GM19023 (cell line): ENCODE measurements at regions not wholly inside any gene's neighbourhood (a gene's known extent, or its start where the extent isn't known, plus 50 kb on each side); places are given as distances from the start of the nearest gene placed in this dataset.
A peak's percentile ranks its signal among the peaks of the same experiment; 100 is the strongest.

Experiments used
- ATAC-seq: cut with Tn5 transposase; IDR thresholded peaks from one replicate; pipeline ENCODE4 v1.9.1; 2021; ENCODE audit warnings: mild to moderate bottlenecking, moderate library complexity; ENCODE audit not compliant: unreplicated experiment

DNA sequence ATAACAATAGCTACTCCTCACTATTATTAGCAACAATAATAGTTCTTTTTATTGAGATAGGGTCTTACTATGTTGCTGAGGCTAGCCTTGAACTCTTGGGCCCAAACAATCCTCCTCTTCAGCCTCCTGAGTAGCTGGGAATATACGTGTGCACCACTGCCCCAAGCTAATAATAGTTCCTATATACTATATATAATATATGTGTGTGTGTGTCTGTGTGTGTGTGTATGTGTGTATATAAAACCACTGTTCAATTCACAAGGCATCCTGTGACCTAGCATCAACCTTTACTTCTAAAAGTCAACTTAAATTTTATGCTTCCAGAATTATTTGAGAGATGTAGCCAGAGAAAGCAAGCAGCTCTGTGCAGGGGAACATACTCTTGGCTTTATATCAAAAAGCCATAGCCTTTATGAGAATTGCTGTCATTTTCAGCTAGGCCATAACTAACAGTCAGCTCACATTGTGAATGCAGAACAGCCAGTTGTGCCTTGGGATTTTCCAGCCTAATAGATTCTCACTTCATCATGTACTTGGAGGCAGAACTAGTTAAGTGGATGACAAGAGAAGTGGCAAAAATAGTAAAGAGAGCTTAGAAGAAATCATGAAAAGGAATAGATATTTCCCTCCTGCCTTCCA lies 665.5 kb downstream of the NYAP2 start:
- no peak for ATAC-seq

DNA sequence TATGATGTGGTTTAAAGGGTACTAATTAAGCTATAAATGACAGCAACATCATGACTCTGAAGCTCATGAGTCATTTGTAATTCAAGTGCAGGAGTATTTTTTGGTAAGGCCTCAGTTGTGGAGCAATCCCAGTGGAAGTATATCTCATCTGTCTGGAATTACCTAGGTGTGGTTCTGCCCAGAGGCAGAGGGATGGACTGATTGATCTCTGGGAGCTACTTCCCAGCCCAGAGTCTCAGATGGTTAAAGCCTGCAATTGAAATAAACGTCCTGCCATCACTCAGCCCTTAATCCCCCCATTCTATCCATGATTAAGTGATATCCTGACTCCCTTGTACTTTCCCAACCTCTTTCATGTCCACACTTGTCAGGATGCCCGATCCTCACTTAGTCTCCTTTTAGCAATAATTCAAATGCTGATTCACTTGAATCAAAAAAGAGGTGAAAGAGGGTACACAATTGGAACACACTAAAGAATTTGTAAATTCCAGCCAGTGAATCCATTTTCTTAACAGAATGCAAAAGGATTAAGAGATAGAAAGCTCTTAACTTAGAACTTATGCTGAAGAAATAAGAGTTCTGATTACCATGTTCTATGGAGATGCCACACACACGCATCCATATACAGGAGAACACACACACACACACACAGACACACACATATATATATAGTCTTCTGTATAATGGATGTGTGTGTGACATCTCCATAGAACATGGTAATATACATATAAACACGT lies 664.4 kb downstream of the NYAP2 start:
- ATAC-seq, result no peak

DNA sequence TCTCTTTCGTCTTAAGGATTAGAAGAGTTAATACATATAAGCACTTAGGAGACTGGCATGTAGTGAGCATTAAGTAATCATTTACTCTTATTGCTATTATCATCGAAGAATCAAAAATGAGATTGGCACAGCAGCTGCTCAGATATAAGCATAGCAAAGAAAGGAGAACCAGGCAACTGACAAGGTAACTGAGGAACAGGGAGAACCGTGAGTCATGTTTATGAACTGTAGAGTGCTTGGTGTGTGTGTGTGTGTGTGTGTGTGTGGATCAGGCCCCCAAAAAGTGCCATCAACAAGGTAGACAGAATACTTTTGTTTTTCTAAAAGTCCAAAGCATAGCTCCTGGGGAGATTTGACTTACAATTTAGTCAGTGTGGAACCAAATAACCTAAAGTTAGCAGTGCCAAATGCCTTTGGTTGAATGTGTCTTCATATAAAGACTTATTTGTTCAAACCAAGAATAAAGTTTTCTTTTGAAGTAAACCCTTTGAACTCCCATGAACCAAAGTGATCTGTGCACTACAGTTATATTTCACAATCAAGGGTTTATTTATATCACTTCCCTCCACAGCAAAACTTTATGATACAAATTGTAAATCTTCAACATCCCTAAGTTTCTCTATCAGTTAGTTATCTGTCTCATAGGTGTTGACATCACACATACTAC lies 660.6 kb downstream of the NYAP2 start:
- no peak for ATAC-seq

- no peak for ATAC-seq
Measured at GRCh38 chr2:226057914-226058313, 658.4 kb downstream of the NYAP2 start.

- ATAC-seq, result no peak
Measured at GRCh38 chr2:226057365-226057764, 657.9 kb downstream of the NYAP2 start.

- ATAC-seq, result no peak
Measured at GRCh38 chr2:226052772-226053416, 653.4 kb downstream of the NYAP2 start.

DNA sequence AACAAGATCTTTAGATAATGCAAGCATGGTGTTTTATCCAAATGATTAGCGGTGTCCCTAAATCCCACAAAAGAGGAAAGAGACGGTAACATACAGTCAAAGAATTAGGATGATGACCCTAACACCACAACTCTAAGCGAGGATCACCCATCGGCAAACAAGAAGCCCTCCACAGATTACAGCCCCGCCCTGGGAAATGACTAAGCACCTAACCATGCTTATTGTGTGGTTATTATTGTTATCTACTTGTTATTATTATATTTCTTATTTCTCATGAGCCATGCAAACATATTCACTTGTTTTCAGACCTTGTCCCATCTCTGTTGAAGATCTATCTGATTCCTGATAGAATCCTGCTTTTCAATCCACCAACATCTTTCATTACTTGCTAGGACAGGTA lies 651.3 kb downstream of the NYAP2 start:
- no peak for ATAC-seq

DNA sequence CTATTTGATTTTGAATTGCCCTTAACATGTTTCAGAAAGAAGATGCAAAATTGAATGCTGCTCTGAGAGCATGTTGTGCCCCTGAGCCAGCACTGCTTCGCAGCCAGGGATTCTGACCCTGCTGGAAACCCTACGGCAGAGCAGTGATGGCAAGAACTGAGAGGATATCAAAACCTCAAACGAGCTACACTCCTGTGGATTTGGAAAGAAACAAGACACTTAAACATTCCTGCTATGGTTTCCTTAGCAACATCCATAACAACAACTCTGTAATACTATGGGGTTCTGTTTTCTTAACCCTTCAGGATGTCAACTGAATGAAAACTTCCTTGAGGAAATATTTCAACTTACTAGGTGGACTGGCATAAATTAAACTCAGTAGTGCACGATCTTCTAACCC lies 649.1 kb downstream of the NYAP2 start:
- ATAC-seq, result no peak

DNA sequence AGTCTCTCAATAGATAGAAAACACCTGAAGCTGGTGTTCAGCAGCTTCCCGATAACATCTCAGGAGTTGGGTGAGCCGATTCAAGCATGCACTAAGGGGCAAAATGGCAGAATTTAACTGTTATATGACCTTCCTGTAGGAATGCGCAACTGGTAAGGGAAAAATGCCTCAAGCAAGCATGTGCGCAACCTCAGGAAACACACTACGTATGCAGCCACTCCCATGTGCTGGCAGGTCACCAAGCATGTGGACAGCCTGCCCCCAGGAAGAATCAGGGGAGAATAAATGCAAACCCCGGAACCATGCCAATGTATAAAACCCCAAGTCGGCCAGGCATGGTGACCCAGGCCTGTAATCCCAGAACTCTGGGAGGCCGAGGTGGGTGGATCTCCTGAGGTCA lies 645.6 kb downstream of the NYAP2 start:
- ATAC-seq, result no peak

DNA sequence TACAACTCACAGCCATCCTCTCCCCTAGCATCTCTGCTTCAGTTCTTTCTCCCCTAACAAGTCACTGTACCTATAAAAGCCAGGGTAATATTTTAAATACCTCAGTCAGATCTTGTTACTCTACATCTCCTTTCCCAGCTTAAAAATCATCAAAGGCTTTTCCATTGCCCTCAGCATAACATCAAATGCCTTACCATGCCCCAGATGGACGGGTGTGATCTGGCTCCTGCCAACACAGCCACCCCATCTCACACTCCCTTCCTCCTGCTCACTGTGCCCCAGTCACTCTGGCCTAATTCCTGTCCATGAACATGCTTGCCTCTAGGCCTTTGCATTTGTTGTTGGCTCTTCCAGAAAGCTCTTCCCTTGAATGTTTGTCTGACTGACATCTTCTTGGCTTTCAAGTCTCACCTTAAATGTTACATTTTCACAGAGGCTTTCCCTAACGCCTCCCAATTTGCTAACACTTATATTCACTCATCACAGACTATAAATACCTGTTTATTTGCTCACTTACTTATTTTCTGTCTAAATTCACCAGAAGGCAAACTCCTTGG lies 640.9 kb downstream of the NYAP2 start:
- no peak for ATAC-seq

DNA sequence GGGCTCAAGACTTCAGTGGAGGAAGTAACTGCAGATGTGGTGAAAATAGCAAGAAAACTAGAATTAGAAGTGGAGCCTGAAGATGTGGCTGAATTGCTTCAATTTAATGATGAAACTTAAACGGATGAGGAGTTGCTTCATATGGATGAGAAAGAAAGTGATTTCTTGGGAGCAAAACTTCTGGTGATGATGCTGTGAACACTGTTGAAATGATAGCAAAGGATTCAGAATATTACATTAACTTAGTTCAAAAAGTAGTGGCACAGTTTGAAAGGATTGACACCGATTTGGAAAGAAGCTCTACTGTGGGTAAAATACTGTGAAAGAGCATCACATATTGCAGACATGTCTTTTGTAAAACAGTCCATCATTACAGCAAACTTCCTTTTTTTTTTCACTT lies 638.0 kb downstream of the NYAP2 start:
- no peak for ATAC-seq

- ATAC-seq, result no peak
Measured at GRCh38 chr2:226031647-226032501, 632.4 kb downstream of the NYAP2 start.

GRCh38 chr2:226030788-226031646 lies 631.5 kb downstream of the NYAP2 start:
- peak; percentile 62 for ATAC-seq

- ATAC-seq, result no peak
Measured at GRCh38 chr2:226030369-226030768, 630.9 kb downstream of the NYAP2 start.

DNA sequence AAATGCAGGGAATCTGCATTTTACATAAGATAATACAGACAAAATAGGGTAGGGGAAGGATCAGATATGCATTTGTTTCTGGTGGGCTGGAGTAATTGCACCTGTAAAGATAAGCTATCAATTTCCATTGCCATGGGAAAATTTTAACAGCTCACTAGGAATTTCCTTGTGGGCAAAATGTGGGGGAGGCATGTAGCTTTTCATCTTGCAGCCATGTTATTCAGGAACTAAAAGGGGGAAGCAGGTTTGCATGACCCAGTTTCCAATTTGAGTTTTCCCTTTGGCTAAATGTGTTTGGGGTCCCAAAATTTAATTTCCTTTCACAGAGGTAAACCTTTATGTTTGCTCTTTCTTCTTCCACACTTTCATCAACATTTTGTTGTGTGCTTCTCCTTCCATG lies 624.4 kb downstream of the NYAP2 start:
- ATAC-seq, result no peak

DNA sequence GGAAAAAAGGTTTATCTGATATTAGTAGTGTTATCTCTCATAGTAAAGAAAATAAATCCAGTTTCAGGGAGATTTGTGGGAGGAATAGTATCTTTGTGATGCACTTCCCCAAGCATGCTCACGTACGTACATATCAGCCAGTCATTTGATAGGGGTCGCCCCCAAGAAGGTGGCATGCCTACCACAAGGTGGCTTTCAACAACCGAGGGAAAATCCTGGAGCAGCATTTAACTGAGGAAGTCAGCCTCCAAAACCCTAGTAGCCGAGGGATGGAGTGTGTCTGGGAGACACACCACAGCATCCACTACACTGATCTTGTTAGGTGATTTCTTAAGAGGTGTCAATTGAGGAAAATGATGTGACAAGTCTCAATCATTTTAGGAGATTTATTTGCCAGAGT lies 623.9 kb downstream of the NYAP2 start:
- no peak for ATAC-seq

GRCh38 chr2:226020956-226021355 lies 621.4 kb downstream of the NYAP2 start:
- ATAC-seq, result no peak

DNA sequence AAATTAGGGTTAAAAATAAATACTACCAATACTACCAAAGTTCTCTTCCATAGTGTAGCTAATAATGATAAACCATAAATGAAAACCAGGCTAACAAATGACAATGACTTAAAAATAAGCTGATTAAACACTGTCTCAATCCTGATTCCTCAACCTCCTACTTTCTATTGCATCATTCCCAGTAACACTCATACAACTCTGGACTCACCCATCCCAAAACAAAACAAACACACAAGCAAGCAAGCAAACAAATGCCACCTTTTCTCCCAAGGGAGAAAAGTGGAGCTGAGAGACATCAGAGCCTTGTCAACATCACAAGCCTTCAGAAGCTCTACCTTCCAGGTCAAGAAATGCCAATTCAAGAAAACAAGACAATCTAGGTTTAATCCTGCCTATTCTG lies 620.7 kb downstream of the NYAP2 start:
- no peak for ATAC-seq

DNA sequence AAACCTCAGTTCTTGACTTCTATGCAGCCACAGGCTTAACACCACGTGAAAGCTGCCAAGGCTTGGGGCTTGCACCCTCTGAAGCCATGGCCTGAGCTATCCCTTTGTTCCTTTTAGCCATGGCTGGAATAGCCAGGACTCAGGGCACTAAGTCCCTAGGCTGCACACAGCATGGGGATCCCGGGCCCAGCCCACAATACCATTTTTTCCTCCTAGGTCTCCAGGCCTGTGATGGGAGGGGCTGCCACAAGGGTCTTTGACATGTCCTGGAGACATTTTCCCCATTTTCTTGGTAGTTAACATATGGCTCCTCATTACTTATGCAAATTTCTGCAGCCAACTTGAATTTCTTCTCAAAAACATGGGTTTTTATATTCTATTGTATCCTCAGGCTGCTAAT lies 619.1 kb downstream of the NYAP2 start:
- no peak for ATAC-seq

DNA sequence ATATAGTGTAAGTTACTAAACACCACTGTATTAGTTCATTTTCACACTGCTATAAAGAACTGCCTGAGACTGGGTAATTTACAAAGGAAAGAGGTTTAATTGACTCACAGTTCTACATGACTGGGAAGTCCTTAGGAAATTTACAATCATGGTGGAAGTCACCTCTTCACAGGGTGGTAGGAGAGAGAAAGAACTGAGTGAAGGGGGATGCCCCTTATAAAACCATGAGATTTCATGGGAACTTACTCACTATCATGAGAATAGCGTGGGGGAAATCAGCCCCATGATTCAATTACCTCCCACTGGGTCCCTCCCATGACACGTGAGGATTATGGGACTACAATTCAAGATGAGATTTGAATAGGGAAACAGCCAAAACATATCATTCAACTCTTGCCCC lies 618.0 kb downstream of the NYAP2 start:
- no peak for ATAC-seq
